Ovary (tissue), 3 donors: ENCODE measurements at regions not wholly inside any gene's neighbourhood (a gene's known extent, or its start where the extent isn't known, plus 50 kb on each side); places are given as distances from the start of the nearest gene placed in this dataset.

ENCODE experiments used
- CTCF ChIP-seq, 3 donors: fragments of 450-650 bp in 2 of 3; fragments of 200-600 bp in 1 of 3; IDR thresholded peaks; one replicate each; pipeline versions ENCODE4 v1.5.1 to v1.8.0; 2016 to 2022; ENCODE audit warnings: antibody characterized with exemption in 3 of 3, mild to moderate bottlenecking in 1 of 3
- EP300 ChIP-seq: sonication (generic); formaldehyde crosslinking; IDR thresholded peaks from one replicate; pipeline ENCODE4 v1.6.1; 2017; ENCODE audit warnings: antibody characterized with exemption
- donor health status: DM: no; HTN: no; CAD: no.

- TF ChIP-seq CTCF (IDR thresholded peaks at IDR 0.05) (no peak), EP300 (no peak)
These were observed 183.7 kb upstream of the RRP15 start for GRCh38 chr1:218101409-218101808.
